DND-41 (cell line): ENCODE measurements at regions not wholly inside any gene's neighbourhood (a gene's known extent, or its start where the extent isn't known, plus 50 kb on each side); places are given as distances from the start of the nearest gene placed in this dataset.

ENCODE experiments used
- ATAC-seq: fragments of 200-7000 bp; cut with Tn5 transposase; 3 replicates; pipeline ENCODE4 v1.9.1; 2021; ENCODE audit warnings: low read depth; ENCODE audit not compliant: insufficient read depth
- DNase-seq: peaks from one replicate; pipeline ENCODE4 v3.0.0-alpha.2; 2020
- H2AFZ ChIP-seq: 2 replicates; pipeline ENCODE4 v1.6.0; 2012; ENCODE audit warnings: low read depth, low read length
- H3K27ac ChIP-seq: 2 replicates; pipeline ENCODE4 v1.5.1; 2012; ENCODE audit warnings: low read length, inconsistent platforms
- H3K27me3 ChIP-seq: fragments of 200-600 bp; sonication (generic); 2 replicates; pipeline ENCODE4 v1.6.0; 2012; ENCODE audit warnings: low read length, mild to moderate bottlenecking, inconsistent platforms; ENCODE audit not compliant: insufficient read depth, poor library complexity
- H3K36me3 ChIP-seq: 2 replicates; pipeline ENCODE4 v1.5.1; 2012; ENCODE audit warnings: low read length, inconsistent platforms; ENCODE audit not compliant: insufficient read depth
- H3K4me1 ChIP-seq: 2 replicates; pipeline ENCODE4 v1.5.1; 2012; ENCODE audit warnings: mild to moderate bottlenecking, low read length; ENCODE audit not compliant: insufficient read depth
- H3K4me2 ChIP-seq: 2 replicates; pipeline ENCODE4 v1.6.0; 2012; ENCODE audit warnings: mild to moderate bottlenecking, moderate library complexity, low read length, inconsistent platforms; ENCODE audit not compliant: insufficient read depth
- H3K4me3 ChIP-seq, 2 experiments: fragments of 200-600 bp in 1 of 2; shearing (Covaris generic) in 1 of 2; 2 replicates each; pipeline ENCODE4 v1.5.1; 2012 to 2016; ENCODE audit warnings: inconsistent platforms in 2 of 2, low read length in 2 of 2, mild to moderate bottlenecking in 2 of 2, low read depth in 1 of 2, moderate library complexity in 1 of 2
- H3K79me2 ChIP-seq: 2 replicates; pipeline ENCODE4 v1.6.0; 2012; ENCODE audit warnings: low read length, inconsistent platforms; ENCODE audit not compliant: insufficient read depth
- H3K9ac ChIP-seq: 2 replicates; pipeline ENCODE4 v1.6.0; 2012; ENCODE audit warnings: low read depth, mild to moderate bottlenecking, inconsistent platforms, low read length, moderate library complexity
- H3K9me3 ChIP-seq: 2 replicates; pipeline ENCODE4 v1.5.1; 2012; ENCODE audit warnings: low read length, moderate library complexity, mild to moderate bottlenecking, inconsistent platforms; ENCODE audit not compliant: insufficient read depth, severe bottlenecking
- H4K20me1 ChIP-seq: 2 replicates; pipeline ENCODE4 v1.6.0; 2012; ENCODE audit warnings: low read length; ENCODE audit not compliant: insufficient read depth
- EZH2 ChIP-seq: IDR thresholded peaks from 3 replicates; pipeline ENCODE4 v1.6.1; 2012; ENCODE audit warnings: borderline replicate concordance, low read depth, mild to moderate bottlenecking, moderate library complexity, low read length, inconsistent platforms; ENCODE audit not compliant: severe bottlenecking
- TF ChIP-seq, protein P1 (sequence below): IDR thresholded peaks from 2 replicates; pipeline ENCODE4 v1.5.1; 2012; ENCODE audit warnings: borderline replicate concordance, low read length, moderate library complexity, mild to moderate bottlenecking; ENCODE audit not compliant: poor library complexity, severe bottlenecking; ENCODE audit errors: extremely low read depth

DNA sequence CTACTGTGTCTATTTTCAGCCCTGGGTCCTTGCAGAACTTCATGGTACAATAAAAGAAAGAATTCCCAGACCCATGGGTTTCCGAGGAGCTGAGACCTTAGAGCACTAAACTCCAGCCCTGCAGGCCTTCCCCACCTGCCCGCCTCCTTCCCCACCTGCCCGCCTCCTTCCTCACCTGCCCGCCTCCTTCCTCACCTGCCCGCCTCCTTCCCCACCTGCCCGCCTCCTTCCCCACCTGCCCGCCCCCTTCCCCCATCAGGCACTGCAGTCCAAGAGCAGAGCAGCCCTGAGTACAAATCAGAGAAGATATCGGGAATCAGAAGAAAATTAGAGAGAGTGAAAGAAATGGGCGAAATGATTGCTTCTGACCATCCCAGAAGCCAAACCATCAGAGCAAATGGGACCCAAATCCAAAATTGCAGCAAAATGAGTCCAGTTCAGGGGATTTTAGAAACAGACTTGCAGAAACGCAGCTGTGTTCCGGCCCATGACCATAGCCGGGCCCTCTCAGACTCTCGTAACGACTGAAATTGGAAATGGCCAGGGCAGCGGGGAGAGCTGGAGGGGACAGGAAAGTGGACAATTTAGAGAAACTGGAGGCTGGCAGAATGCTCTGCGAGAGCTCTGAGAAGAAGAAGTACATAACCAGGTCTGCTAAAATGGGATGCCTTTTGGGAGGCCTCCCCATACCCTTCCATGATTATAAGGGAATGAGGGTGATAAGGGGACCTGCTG is 568.4 kb downstream of the TCERG1L start:
- H3K9ac ChIP-seq: no peak overlapping the region
- DNase-seq (no peak), ATAC-seq (no peak)
- H3K4me1 ChIP-seq: no peaks in the 10 kb centered on the region
- H3K9me3 ChIP-seq: no peaks in the 10 kb centered on the region
- H2AFZ ChIP-seq: no peak overlapping the region
- H4K20me1 ChIP-seq: no peaks in the 10 kb centered on the region
- no peak overlapping the region for H3K4me3 ChIP-seq
- TF ChIP-seq EZH2: no peak
- TF ChIP-seq, protein P1, sequence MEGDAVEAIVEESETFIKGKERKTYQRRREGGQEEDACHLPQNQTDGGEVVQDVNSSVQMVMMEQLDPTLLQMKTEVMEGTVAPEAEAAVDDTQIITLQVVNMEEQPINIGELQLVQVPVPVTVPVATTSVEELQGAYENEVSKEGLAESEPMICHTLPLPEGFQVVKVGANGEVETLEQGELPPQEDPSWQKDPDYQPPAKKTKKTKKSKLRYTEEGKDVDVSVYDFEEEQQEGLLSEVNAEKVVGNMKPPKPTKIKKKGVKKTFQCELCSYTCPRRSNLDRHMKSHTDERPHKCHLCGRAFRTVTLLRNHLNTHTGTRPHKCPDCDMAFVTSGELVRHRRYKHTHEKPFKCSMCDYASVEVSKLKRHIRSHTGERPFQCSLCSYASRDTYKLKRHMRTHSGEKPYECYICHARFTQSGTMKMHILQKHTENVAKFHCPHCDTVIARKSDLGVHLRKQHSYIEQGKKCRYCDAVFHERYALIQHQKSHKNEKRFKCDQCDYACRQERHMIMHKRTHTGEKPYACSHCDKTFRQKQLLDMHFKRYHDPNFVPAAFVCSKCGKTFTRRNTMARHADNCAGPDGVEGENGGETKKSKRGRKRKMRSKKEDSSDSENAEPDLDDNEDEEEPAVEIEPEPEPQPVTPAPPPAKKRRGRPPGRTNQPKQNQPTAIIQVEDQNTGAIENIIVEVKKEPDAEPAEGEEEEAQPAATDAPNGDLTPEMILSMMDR: no peak
- no peaks in the 10 kb centered on the region for H3K27me3 ChIP-seq
- H3K79me2 ChIP-seq: no peaks in the 10 kb centered on the region
- H3K27ac ChIP-seq: no peak overlapping the region
- no peaks in the 10 kb centered on the region for H3K36me3 ChIP-seq
- H3K4me2 ChIP-seq: no peak overlapping the region

DNA sequence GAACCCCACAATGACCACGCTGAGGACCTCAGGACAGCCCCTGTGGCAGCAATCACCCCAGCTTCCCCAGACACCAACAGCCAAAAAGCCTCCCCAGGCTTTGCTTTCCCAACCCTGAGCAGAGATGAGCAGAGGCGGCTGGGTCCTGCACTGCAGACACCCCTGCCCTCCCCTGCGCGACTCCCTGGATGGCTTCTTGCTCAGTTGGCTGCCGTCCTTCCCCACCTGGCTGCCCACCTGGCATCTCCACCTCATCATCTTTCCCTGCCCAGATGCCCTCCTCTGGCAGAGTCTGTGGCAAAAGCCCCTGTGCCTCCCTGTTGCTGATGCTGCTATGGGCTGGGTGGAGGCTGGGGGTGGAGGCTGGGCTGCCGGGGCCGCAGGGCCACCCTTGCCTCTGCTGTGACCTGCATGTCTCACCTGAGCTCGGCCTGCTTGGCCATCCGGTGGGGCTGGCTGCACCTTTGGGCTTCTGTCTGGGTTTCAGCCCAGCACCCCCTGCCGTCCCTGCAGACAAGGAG is 567.7 kb downstream of the TCERG1L start:
- Histone ChIP-seq H3K36me3 (no peaks in the 10 kb centered on the region), H3K27me3 (no peaks in the 10 kb centered on the region), H3K27ac (no peak overlapping the region), H4K20me1 (no peaks in the 10 kb centered on the region), H3K4me3 (no peak overlapping the region), H3K4me2 (no peak overlapping the region), H3K9me3 (no peaks in the 10 kb centered on the region), H3K4me1 (no peaks in the 10 kb centered on the region), H3K79me2 (no peaks in the 10 kb centered on the region), H2AFZ (no peak overlapping the region), H3K9ac (no peak overlapping the region)
- ATAC-seq: no peak
- no peak for TF ChIP-seq EZH2
- TF ChIP-seq, protein P1: no peak
- no peak for DNase-seq

DNA sequence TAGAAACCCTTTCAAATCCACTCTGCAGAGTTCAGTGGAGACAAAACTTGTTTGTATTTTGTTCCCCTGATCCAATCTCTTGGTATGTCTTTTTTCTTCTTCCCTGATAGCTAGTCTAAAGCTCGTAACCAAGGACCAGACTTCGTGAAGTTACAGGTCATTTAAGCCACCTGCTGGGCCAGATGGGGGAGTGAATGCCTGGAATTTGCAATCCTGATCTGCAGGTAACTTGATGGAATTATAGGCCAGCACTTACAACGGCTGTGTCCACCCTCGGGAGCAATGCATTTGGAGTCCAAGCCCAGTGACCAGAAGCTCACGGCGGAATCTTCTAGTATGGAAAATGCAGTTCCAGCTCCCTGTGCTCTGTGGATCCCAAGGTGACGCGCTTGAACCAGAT is 566.9 kb downstream of the TCERG1L start:
- no peak for TF ChIP-seq EZH2
- TF ChIP-seq, protein P1: no peak
- Histone ChIP-seq H4K20me1 (no peaks in the 10 kb centered on the region), H3K79me2 (no peaks in the 10 kb centered on the region), H3K36me3 (no peaks in the 10 kb centered on the region), H3K27me3 (no peaks in the 10 kb centered on the region), H3K4me1 (no peaks in the 10 kb centered on the region), H3K9ac (no peak overlapping the region), H2AFZ (no peak overlapping the region), H3K4me2 (no peak overlapping the region), H3K9me3 (no peaks in the 10 kb centered on the region), H3K27ac (no peak overlapping the region), H3K4me3 (no peak overlapping the region)
- ATAC-seq (no peak), DNase-seq (no peak)
